Astrocyte (in vitro differentiated cells and primary cell): ENCODE measurements at regions not wholly inside any gene's neighbourhood (a gene's known extent, or its start where the extent isn't known, plus 50 kb on each side); places are given as distances from the start of the nearest gene placed in this dataset.

Source experiments
- DNase-seq: peaks from one replicate; pipeline ENCODE4 v3.0.0-alpha.2; 2010; ENCODE audit warnings: low read depth
- FAIRE-seq: peaks from 2 replicates; lab custom pipeline; 2011; peaks lifted over from hg19 to GRCh38; lab: Jason Lieb, UNC
- H2AFZ ChIP-seq: 2 replicates; pipeline ENCODE4 v1.6.0; 2012; ENCODE audit warnings: low read depth, low read length, inconsistent platforms
- H3K27ac ChIP-seq: 2 replicates; pipeline ENCODE4 v1.5.1; 2011; ENCODE audit warnings: low read depth, low read length, inconsistent platforms
- H3K27me3 ChIP-seq: 2 replicates; pipeline ENCODE4 v1.6.0; 2011; ENCODE audit warnings: low read length, inconsistent platforms; ENCODE audit not compliant: insufficient read depth
- H3K36me3 ChIP-seq: 2 replicates; pipeline ENCODE4 v1.5.1; 2011; ENCODE audit warnings: low read length, inconsistent platforms; ENCODE audit not compliant: insufficient read depth
- H3K4me1 ChIP-seq: 2 replicates; pipeline ENCODE4 v1.5.1; 2011; ENCODE audit warnings: low read length, inconsistent platforms; ENCODE audit not compliant: insufficient read depth
- H3K4me2 ChIP-seq: 2 replicates; pipeline ENCODE4 v1.6.0; 2012; ENCODE audit warnings: low read length, inconsistent platforms
- H3K4me3 ChIP-seq: 2 replicates; pipeline ENCODE4 v1.5.1; 2011; ENCODE audit warnings: low read depth, mild to moderate bottlenecking, low read length, inconsistent platforms; ENCODE audit not compliant: insufficient read depth
- H3K79me2 ChIP-seq: 2 replicates; pipeline ENCODE4 v1.6.0; 2012; ENCODE audit warnings: mild to moderate bottlenecking, low read length, inconsistent platforms; ENCODE audit not compliant: insufficient read depth
- H3K9ac ChIP-seq: 2 replicates; pipeline ENCODE4 v1.6.0; 2012; ENCODE audit warnings: mild to moderate bottlenecking, low read length, inconsistent platforms
- H3K9me3 ChIP-seq: 2 replicates; pipeline ENCODE4 v1.5.1; 2012; ENCODE audit warnings: low read depth, mild to moderate bottlenecking, low read length, inconsistent platforms; ENCODE audit not compliant: insufficient read depth
- H4K20me1 ChIP-seq: 2 replicates; pipeline ENCODE4 v1.6.0; 2012; ENCODE audit warnings: low read length, inconsistent platforms; ENCODE audit not compliant: insufficient read depth
- H3K27ac Mint-ChIP-seq: one replicate; pipeline ENCODE4 v1.8.0; 2021; ENCODE audit warnings: mild to moderate bottlenecking, mixed read lengths; ENCODE audit not compliant: unreplicated experiment
- H3K27me3 Mint-ChIP-seq: one replicate; pipeline ENCODE4 v1.8.0; 2021; ENCODE audit warnings: low read depth, mixed read lengths; ENCODE audit not compliant: unreplicated experiment
- H3K36me3 Mint-ChIP-seq: one replicate; pipeline ENCODE4 v1.8.0; 2021; ENCODE audit warnings: low read depth, mixed read lengths; ENCODE audit not compliant: unreplicated experiment
- H3K4me1 Mint-ChIP-seq: one replicate; pipeline ENCODE4 v1.8.0; 2021; ENCODE audit warnings: low read depth, mixed read lengths; ENCODE audit not compliant: unreplicated experiment
- H3K4me3 Mint-ChIP-seq: one replicate; pipeline ENCODE4 v1.8.0; 2021; ENCODE audit warnings: mild to moderate bottlenecking, moderate library complexity, mixed read lengths; ENCODE audit not compliant: unreplicated experiment
- H3K9me3 Mint-ChIP-seq: one replicate; pipeline ENCODE4 v1.8.0; 2021; ENCODE audit warnings: mild to moderate bottlenecking, mixed read lengths; ENCODE audit not compliant: unreplicated experiment
- EZH2 ChIP-seq: IDR thresholded peaks from 2 replicates; pipeline ENCODE4 v1.6.1; 2012; ENCODE audit warnings: mild to moderate bottlenecking, low read length, inconsistent platforms; ENCODE audit not compliant: insufficient read depth
- TF ChIP-seq, protein P1 (sequence below): IDR thresholded peaks from 2 replicates; pipeline ENCODE4 v1.5.1; 2011; ENCODE audit warnings: low read depth, mild to moderate bottlenecking, inconsistent platforms, low read length, moderate library complexity; ENCODE audit not compliant: insufficient read depth

- no peaks in the 10 kb centered on the region for H3K36me3 ChIP-seq
- Mint-ChIP-seq H3K36me3 (peaks cover 5% of the 10 kb centered on the region), H3K27me3 (peaks cover 4% of the 10 kb centered on the region), H3K9me3 (peaks cover 23% of the 10 kb centered on the region), H3K4me3 (no peak overlapping the region), H3K4me1 (no peaks in the 10 kb centered on the region), H3K27ac (no peak overlapping the region)
- no peak overlapping the region for H3K27ac ChIP-seq
- no peaks in the 10 kb centered on the region for H3K27me3 ChIP-seq
- H3K9ac ChIP-seq: no peak overlapping the region
- H3K79me2 ChIP-seq: no peaks in the 10 kb centered on the region
- FAIRE-seq: no peak
- no peaks in the 10 kb centered on the region for H3K4me1 ChIP-seq
- H3K4me2 ChIP-seq: no peak overlapping the region
- no peak overlapping the region for H3K4me3 ChIP-seq
- H3K9me3 ChIP-seq: no peaks in the 10 kb centered on the region
- no peaks in the 10 kb centered on the region for H4K20me1 ChIP-seq
- TF ChIP-seq, protein P1, sequence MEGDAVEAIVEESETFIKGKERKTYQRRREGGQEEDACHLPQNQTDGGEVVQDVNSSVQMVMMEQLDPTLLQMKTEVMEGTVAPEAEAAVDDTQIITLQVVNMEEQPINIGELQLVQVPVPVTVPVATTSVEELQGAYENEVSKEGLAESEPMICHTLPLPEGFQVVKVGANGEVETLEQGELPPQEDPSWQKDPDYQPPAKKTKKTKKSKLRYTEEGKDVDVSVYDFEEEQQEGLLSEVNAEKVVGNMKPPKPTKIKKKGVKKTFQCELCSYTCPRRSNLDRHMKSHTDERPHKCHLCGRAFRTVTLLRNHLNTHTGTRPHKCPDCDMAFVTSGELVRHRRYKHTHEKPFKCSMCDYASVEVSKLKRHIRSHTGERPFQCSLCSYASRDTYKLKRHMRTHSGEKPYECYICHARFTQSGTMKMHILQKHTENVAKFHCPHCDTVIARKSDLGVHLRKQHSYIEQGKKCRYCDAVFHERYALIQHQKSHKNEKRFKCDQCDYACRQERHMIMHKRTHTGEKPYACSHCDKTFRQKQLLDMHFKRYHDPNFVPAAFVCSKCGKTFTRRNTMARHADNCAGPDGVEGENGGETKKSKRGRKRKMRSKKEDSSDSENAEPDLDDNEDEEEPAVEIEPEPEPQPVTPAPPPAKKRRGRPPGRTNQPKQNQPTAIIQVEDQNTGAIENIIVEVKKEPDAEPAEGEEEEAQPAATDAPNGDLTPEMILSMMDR: no peak
- TF ChIP-seq EZH2: no peak
- DNase-seq: no peak
- no peak overlapping the region for H2AFZ ChIP-seq
Measured at GRCh38 chr2:61677306-61677705, 139.2 kb upstream of the XPO1 start.

DNA sequence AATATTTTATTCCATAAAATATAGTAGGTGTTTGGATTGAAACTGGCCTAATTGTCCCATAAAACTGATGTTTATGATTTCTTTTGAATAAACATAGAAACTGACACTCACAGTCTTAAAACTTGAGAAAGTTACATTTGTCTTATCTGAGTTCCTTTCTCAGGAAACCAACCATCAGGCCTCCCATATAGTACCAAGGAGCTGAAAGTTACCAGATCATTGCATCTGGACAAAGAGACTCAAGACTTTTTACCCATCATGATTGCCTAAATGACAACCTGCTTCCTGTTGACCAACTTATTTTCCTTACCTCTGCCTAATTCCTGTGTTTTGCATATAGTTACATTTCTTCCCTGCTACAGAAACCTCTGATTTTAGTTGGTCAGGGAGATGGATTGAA lies 137.0 kb upstream of the XPO1 start:
- no peaks in the 10 kb centered on the region for H3K4me1 ChIP-seq
- DNase-seq: no peak
- TF ChIP-seq, protein P1: no peak
- TF ChIP-seq EZH2: no peak
- no peak overlapping the region for H3K4me2 ChIP-seq
- no peak for FAIRE-seq
- Mint-ChIP-seq H3K27ac (no peak overlapping the region), H3K4me1 (peaks cover 14% of the 10 kb centered on the region), H3K4me3 (no peak overlapping the region), H3K27me3 (peaks cover 4% of the 10 kb centered on the region), H3K9me3 (peaks cover 23% of the 10 kb centered on the region), H3K36me3 (peaks cover 5% of the 10 kb centered on the region)
- H2AFZ ChIP-seq: no peak overlapping the region
- no peaks in the 10 kb centered on the region for H4K20me1 ChIP-seq
- H3K9ac ChIP-seq: no peak overlapping the region
- no peaks in the 10 kb centered on the region for H3K9me3 ChIP-seq
- H3K27ac ChIP-seq: no peak overlapping the region
- no peak overlapping the region for H3K4me3 ChIP-seq
- H3K27me3 ChIP-seq: no peaks in the 10 kb centered on the region
- H3K36me3 ChIP-seq: no peaks in the 10 kb centered on the region
- no peaks in the 10 kb centered on the region for H3K79me2 ChIP-seq

GRCh38 chr2:61671561-61672315 lies 133.6 kb upstream of the XPO1 start:
- H3K27ac ChIP-seq: no peak overlapping the region
- no peaks in the 10 kb centered on the region for H3K4me1 ChIP-seq
- peak overlapping the region; percentile 41 for H2AFZ ChIP-seq
- Mint-ChIP-seq H3K36me3 (peaks cover 5% of the 10 kb centered on the region), H3K27me3 (no peaks in the 10 kb centered on the region), H3K4me3 (no peak overlapping the region), H3K9me3 (peaks cover 15% of the 10 kb centered on the region), H3K4me1 (peaks cover 14% of the 10 kb centered on the region), H3K27ac (peak overlapping the region; percentile 9)
- H3K4me3 ChIP-seq: no peak overlapping the region
- TF ChIP-seq, protein P1: no peak
- no peak for TF ChIP-seq EZH2
- H3K9ac ChIP-seq: no peak overlapping the region
- no peaks in the 10 kb centered on the region for H3K9me3 ChIP-seq
- no peaks in the 10 kb centered on the region for H3K79me2 ChIP-seq
- no peaks in the 10 kb centered on the region for H4K20me1 ChIP-seq
- DNase-seq (no peak), FAIRE-seq (no peak)
- peak overlapping the region; percentile 34 for H3K4me2 ChIP-seq
- no peaks in the 10 kb centered on the region for H3K27me3 ChIP-seq
- H3K36me3 ChIP-seq: no peaks in the 10 kb centered on the region
